HG03342 (cell line): ENCODE measurements at regions not wholly inside any gene's neighbourhood (a gene's known extent, or its start where the extent isn't known, plus 50 kb on each side); places are given as distances from the start of the nearest gene placed in this dataset.
A peak's percentile ranks its signal among the peaks of the same experiment; 100 is the strongest.
"Not testable (repeated sequence)": the region's sequence is repeated elsewhere in the genome, so short reads cannot be mapped to it uniquely, and the experiment has no call there.

Source experiments
- ATAC-seq: cut with Tn5 transposase; IDR thresholded peaks from one replicate; pipeline ENCODE4 v1.9.1; 2021; ENCODE audit warnings: mild to moderate bottlenecking, moderate library complexity; ENCODE audit not compliant: unreplicated experiment

DNA sequence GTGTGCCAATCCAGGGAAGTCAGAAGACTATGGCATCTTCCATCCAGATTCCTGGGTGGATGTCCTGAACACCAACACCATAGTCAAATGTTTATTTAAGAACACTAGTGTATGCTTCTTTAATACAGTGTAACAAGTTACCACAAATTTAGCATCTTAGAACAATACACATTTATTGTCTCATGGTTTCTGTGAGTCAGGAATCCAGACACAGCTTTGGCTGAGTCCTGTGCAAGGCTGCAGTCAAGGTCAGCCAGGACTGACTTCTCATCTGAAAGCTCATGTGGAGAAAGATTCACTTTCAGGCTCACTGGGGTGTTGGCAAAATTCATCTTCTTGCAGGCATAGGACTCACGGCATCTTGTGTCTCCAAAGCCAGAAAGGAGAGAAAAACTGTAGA lies 143.4 kb downstream of the ANXA2 start:
- no peak for ATAC-seq

DNA sequence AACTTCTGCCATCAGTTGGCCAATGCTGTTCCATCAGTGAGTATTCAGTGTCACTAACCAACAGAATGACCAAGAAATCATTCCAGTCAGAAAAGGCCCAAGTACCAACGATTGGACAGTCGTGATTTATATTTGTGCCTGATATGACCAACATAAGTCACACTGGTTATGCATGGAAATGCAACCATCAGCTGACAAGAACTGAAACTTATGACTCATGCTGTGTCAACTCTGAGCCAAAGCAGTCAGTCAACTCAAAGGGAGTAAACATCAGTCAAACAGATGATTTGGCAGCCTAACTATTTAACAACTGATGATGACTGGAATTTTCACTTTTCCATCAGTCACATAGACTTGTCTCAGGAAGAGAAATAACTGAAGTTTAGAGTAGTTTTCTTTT lies 142.4 kb downstream of the ANXA2 start:
- peak; percentile 95 for ATAC-seq

DNA sequence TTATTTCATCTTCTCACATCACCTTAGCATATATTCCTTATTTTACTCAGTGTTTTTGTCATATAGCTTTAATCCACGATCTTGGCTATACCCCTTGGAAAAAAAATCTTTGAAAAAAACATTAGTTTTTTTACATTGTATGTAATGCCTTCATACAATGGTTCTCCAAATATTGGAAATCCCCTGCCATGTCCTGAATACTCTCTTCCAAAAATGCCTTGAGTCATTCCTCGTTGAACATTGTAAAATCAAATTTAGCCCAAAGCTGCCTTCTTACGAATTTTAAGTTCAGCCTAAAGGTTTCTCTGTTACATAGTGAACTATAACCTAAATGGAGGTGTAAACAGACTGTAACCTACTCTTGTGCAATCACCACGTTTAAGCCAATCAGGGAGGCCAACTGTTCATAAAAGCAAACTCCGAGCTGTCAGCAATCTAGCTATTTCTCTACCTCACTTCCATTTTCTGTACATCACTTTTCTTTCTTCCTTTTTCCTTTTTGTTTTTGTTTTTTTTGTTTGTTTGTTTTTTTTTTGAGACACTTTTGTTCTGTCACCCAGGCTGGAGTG lies 140.1 kb downstream of the ANXA2 start:
- no peak for ATAC-seq

DNA sequence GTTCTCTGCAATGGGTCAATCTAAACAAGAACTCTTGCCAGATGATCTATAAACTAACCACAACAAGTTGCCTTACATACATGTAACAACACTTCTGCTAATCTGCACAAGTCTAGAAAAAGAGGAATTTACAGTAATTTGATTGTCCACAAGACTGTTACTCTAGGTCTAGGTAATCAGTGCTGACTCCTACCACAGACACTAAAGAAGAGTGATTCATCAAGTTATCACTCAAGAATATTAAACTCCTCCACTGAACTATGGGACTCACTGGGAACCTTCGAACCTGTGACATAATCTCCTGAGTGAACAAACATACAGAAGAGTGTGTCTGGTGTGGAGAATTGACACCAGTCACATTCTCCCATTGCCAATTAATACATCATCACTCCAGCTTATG lies 138.3 kb downstream of the ANXA2 start:
- no peak for ATAC-seq

DNA sequence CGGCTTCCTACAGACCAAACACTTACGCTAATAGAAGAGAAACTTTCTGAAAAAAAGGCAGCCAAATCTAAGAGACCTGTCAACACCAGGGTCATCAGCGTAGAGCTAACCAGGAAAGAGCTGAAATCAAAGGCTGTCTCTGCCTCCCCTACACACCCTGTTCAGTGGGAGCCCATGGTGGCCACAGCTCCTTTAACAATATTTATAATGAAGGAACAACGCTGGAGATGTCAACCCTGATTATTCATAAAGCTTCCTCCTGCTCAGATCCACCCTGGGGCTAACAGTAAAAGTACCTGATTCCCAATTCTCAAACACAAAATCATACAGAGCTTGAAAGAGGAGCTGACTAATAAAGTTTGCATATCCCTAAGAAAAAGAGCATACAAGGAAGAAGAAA lies 133.7 kb downstream of the ANXA2 start:
- no peak for ATAC-seq

DNA sequence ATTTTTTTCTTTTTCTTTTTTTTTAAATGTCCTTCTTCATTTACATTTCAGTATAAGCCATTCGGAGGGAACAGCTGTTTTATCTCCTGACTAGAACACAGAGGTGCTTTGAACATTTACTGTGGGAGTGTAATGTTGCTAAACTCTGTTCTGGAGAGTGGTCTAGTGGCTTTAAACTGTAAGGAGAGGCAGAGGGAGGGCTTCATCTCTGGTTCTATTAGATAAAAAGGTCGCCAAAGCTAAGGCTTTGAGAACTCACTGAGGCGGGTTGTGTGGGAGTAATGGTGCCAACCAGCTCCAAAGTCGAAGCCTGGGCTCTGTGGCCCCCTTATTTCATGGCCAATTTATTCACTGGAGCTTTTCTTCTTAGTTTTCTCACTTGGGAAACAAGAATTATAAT lies 133.2 kb downstream of the ANXA2 start:
- ATAC-seq: no peak

DNA sequence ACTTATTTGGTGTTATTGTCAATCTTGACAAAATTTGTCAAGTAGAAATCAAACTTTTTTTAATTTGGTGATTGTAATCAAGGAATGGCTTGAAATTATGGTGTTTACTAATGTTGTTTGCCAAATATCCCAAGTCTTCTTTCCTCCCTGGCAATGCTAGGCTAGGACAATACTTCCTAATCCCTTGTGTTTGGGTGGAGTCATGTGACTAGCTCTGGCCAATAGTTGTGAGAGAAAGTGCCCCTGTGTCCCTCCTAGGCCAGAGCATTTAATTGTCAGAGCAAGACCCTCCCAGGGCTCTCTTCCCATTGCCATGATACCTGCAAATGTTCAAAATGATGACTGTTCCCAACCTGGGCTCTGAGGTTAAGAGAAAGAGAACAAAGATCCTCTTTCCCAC lies 132.7 kb downstream of the ANXA2 start:
- ATAC-seq: no peak

DNA sequence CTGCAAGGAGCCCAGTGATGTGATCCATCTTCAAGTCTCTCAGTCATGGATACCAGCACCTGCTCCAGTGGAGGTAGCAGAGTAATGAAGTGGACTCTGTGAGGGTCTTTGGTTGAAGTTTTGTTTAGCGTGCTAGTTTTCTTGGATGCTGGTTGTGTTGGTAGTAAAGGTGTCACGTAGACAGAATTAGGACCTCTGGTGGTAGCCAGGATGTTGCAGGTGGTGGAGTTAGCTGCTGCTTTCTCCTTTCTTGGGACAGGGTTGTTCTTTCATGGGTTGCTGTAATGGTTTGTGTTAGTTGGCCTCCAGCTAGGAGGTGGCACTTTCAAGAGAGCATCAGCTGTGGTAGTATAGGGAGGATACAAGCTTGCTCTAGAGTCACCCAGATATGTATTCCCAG lies 125.2 kb downstream of the ANXA2 start:
- ATAC-seq: no peak

DNA sequence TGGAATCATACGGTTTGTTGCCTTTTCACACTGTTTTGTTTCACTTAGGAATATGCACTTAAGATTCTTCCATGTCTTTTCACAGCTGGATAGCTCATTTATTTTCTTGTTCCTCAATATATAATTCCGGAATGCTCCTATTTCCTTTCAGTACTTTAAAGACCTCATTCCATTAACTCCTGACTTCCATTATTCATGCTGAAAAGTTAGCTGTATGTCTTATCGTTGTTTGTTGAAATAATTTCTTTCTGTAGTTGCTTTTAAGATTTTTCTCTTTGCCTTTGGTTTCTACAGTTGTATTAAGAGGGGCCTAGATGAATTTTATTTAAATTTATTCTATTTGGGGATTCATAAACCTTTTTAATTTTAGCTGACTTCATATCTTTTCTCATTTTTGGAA lies 122.2 kb downstream of the ANXA2 start:
- ATAC-seq: no peak

DNA sequence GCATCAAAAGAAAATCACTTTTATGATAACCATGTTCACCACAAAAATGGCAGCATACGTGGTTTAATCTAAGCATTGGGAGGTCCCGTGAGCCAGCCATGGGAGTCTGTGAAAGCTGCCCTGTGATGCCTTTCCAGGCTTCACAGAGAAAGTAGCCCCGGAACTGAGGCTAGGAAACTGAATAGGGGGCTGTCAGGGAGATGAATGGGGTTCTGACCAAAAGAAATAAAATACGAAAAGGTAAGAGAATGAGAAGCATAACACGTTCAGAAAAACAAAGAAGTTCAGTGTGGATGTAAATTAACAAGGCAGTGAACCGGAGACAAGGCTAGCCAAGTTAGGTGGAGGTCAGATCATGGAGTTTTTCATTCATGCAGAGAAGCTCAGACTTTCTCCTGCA lies 118.9 kb downstream of the ANXA2 start:
- no peak for ATAC-seq

DNA sequence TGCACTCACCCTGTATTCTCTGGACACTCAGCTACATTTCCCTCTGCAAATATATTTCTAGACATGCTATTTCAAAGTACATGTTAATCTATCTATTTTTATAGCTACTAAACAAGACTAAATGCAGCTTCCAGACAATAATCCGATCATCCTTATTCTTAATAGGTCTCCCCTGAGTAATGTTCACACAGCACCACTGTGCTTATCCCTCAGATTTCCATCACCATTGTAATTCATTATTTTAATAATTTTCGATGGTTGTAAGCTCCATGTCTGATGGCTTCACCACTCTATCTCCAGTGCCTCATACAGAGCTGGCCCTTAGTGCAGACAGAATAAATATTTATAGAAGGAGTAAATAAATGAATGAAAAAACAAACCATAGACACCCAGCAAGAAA lies 117.5 kb downstream of the ANXA2 start:
- ATAC-seq: no peak

DNA sequence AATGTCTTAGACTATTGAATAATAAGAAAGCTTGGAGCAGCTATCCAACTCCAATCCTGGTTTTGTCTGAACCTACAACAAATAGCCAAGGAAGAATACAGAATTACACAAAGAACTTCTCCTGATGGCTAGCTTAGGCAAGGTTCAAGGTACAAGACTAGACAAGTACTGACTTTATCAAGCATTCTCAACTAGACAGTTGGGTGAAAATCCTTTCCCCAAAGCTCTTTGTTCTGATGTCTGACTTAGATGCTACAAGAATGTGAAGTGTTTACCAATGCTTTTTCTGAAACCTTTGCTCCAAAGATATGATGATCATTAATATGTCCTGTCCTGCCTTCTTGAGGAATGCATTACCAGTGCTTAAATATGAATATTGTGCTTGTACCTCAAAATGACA lies 113.8 kb downstream of the ANXA2 start:
- ATAC-seq: no peak

DNA sequence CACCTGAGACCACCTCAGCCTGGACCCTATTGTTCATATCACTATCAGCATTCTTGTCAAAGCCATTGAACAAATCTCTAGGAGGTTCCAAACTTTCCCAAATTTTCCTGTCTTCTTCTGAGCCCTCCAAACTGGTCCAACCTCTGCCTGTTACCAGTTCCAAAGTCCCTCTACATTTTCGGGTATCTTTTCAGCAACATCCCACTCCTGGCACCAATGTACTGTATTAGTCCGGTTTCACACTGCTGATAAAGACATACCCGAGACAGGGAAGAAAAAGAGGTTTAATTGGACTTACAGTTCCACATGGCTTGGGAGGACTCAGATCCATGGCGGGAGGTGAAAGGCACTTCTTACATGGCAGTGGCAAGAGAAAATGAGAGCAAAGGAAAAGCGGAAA lies 101.9 kb downstream of the ANXA2 start:
- ATAC-seq: not testable (repeated sequence)

DNA sequence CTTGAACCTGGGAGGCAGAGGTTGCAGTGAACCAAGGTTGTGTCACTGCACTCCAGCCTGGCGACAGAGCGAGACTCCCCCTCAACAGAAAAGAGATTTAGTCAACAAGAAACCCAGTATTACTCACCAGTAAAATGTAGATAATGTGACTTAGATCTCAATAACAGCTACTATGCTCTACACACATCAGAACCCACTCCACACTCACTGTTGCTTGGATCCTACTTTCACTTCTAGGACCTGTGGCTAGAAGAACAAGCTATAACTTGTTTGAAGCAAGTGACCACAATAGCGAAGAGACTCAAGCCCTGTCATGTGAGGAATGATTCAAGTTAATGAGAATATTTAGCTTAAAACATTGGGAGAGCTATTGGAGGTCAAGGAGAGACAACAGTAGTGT lies 100.7 kb downstream of the ANXA2 start:
- no peak for ATAC-seq
